GM12878 (cell line): ENCODE measurements at regions not wholly inside any gene's neighbourhood (a gene's known extent, or its start where the extent isn't known, plus 50 kb on each side); places are given as distances from the start of the nearest gene placed in this dataset.

Source experiments
- ATAC-seq: fragments of 200-7000 bp; cut with Tn5 transposase; 3 replicates; pipeline ENCODE4 v1.9.1; 2020; ENCODE audit warnings: mild to moderate bottlenecking, moderate library complexity
- BruUV-seq: library from RNA; stranded (reverse); fragments of 400-500 nt; replicated peaks from 2 replicates; lab custom pipeline; 2021; lab: Mats Ljungman, UMichigan
- CTCF ChIA-PET: fragments of 300-600 bp; sonication (Branson Sonifier 250); formaldehyde crosslinking; extraction: SDS; loops from one replicate; lab custom pipeline; 2021; ENCODE audit warnings: inconsistent platforms; lab: Yijun Ruan, JAX
- POLR2A ChIA-PET: fragments of 350-600 bp; formaldehyde crosslinking; extraction: SDS; loops from one replicate; lab custom pipeline; 2021; ENCODE audit warnings: inconsistent platforms; lab: Charles Lee
- RAD21 ChIA-PET: fragments of 300-600 bp; sonication (Branson Sonifier 250); formaldehyde crosslinking; loops from one replicate; lab custom pipeline; 2023; ENCODE audit warnings: antibody characterized with exemption; ENCODE audit not compliant: unreplicated experiment; lab: Charles Lee
- SMC1A ChIA-PET: fragments of 300-600 bp; sonication (Branson Sonifier 250); formaldehyde crosslinking; loops from one replicate; lab custom pipeline; 2023; ENCODE audit not compliant: unreplicated experiment, uncharacterized antibody; lab: Charles Lee
- DNase-seq: peaks from one replicate; pipeline ENCODE4 v3.0.0-alpha.2; 2011; ENCODE audit warnings: low read depth, low spot score
- FAIRE-seq: peaks from 3 replicates; lab custom pipeline; 2011; peaks lifted over from hg19 to GRCh38; lab: Jason Lieb, UNC
- H2AFZ ChIP-seq: 2 replicates; pipeline ENCODE4 v1.6.0; 2011; ENCODE audit warnings: low read depth, low read length, control low read depth; ENCODE audit not compliant: control insufficient read depth
- H3K27ac ChIP-seq: 2 replicates; pipeline ENCODE4 v1.5.1; 2011; ENCODE audit warnings: control low read depth; ENCODE audit not compliant: control insufficient read depth, insufficient read depth
- H3K27me3 ChIP-seq, 2 experiments: replicated peaks in 1 of 2; 2 replicates each; pipeline versions ENCODE4 v1.6.0 to v1.6.1; 2011; ENCODE audit warnings: low read length in 1 of 2; ENCODE audit not compliant: control insufficient read depth in 2 of 2, insufficient read depth in 2 of 2
- H3K36me3 ChIP-seq, 2 experiments: 2 replicates each; pipeline ENCODE4 v1.5.1; 2011; ENCODE audit warnings: low read length in 1 of 2; ENCODE audit not compliant: control insufficient read depth in 2 of 2, insufficient read depth in 2 of 2
- H3K4me1 ChIP-seq: 2 replicates; pipeline ENCODE4 v1.6.1; 2011; ENCODE audit warnings: mild to moderate bottlenecking, low read length, moderate library complexity, mixed read lengths; ENCODE audit not compliant: control insufficient read depth, insufficient read depth
- H3K4me2 ChIP-seq: 2 replicates; pipeline ENCODE4 v1.6.0; 2011; ENCODE audit warnings: control low read depth; ENCODE audit not compliant: control insufficient read depth, insufficient read depth
- H3K4me3 ChIP-seq: fragments of 200-600 bp; sonication (generic); 2 replicates; pipeline ENCODE4 v1.5.1; 2016
- H3K79me2 ChIP-seq: 2 replicates; pipeline ENCODE4 v1.6.0; 2011; ENCODE audit warnings: low read length; ENCODE audit not compliant: control insufficient read depth, insufficient read depth
- H3K9ac ChIP-seq: 2 replicates; pipeline ENCODE4 v1.8.0; 2011; ENCODE audit warnings: low read length, control low read depth, mixed read lengths; ENCODE audit not compliant: control insufficient read depth, insufficient read depth
- H3K9me3 ChIP-seq: replicated peaks from 3 replicates; pipeline ENCODE4 v1.5.1; 2011; ENCODE audit warnings: mild to moderate bottlenecking, low read length; ENCODE audit not compliant: control insufficient read depth, insufficient read depth
- H4K20me1 ChIP-seq: 2 replicates; pipeline ENCODE4 v1.6.0; 2011; ENCODE audit not compliant: control insufficient read depth, insufficient read depth
- SP1 ChIP-seq: IDR thresholded peaks from one replicate; pipeline ENCODE4 v1.6.1; 2011; ENCODE audit warnings: low read depth, low read length
- whole genome bisulfite sequencing: methylation state at CpG from one replicate; pipeline ENCODE4 v1.1.6; 2016; ENCODE audit warnings: low lambda C conversion rate; ENCODE audit not compliant: insufficient replicate concordance, insufficient coverage; ENCODE audit errors: missing lambda C conversion rate; 5-methylcytosine and 5-hydroxymethylcytosine counted together
- in situ Hi-C: fragments of 300-500 bp; cut with MboI; formaldehyde crosslinking; loops from 9 replicates; pipeline ENCODE4 v1.14.3; 2018; ENCODE audit warnings: mixed read lengths
- intact Hi-C: fragments of 100-400 bp; cut with micrococcal nuclease; formaldehyde crosslinking; loops from one replicate; pipeline ENCODE4 v1.14.2; 2022; ENCODE audit not compliant: unreplicated experiment
- TF ChIP-seq, protein P1 (sequence below): fragments of 450-650 bp; IDR thresholded peaks from 2 replicates; pipeline ENCODE4 v1.6.1; 2017; ENCODE audit warnings: antibody characterized with exemption, mild to moderate bottlenecking, moderate library complexity
- TF ChIP-seq, protein P2 (sequence below): IDR thresholded peaks from 2 replicates; pipeline ENCODE4 v1.6.1; 2012; ENCODE audit warnings: low read length, inconsistent platforms
- TF ChIP-seq, protein P3 (sequence below): fragments of 450-650 bp; IDR thresholded peaks from 2 replicates; pipeline ENCODE4 v1.6.1; 2017; ENCODE audit warnings: borderline replicate concordance

- intact Hi-C loops = no loop called here
- BruUV-seq = no TSS peak
Observed at GRCh38 chr4:169334335-169334734, 63.6 kb upstream of the SH3RF1 start.

More at GRCh38 chr4:169334335-169334734, 63.6 kb upstream of the SH3RF1 start:
- no peaks in the 10 kb centered on the region for H3K36me3 ChIP-seq
- WGBS = 65% methylated on average over 5 of the region's 5 CpGs
- no peak overlapping the region for H3K9ac ChIP-seq
- SMC1A ChIA-PET = interaction anchor here (1.2 to 1.7 kb wide), 2 partner anchors 29 to 85 kb away, joined by 3 to 4 read pairs; no protein-coding TSS in a partner anchor
- no peaks in the 10 kb centered on the region for H3K27me3 ChIP-seq
- TF ChIP-seq, protein P1, sequence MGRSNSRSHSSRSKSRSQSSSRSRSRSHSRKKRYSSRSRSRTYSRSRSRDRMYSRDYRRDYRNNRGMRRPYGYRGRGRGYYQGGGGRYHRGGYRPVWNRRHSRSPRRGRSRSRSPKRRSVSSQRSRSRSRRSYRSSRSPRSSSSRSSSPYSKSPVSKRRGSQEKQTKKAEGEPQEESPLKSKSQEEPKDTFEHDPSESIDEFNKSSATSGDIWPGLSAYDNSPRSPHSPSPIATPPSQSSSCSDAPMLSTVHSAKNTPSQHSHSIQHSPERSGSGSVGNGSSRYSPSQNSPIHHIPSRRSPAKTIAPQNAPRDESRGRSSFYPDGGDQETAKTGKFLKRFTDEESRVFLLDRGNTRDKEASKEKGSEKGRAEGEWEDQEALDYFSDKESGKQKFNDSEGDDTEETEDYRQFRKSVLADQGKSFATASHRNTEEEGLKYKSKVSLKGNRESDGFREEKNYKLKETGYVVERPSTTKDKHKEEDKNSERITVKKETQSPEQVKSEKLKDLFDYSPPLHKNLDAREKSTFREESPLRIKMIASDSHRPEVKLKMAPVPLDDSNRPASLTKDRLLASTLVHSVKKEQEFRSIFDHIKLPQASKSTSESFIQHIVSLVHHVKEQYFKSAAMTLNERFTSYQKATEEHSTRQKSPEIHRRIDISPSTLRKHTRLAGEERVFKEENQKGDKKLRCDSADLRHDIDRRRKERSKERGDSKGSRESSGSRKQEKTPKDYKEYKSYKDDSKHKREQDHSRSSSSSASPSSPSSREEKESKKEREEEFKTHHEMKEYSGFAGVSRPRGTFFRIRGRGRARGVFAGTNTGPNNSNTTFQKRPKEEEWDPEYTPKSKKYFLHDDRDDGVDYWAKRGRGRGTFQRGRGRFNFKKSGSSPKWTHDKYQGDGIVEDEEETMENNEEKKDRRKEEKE = no peak
- TF ChIP-seq, protein P2, sequence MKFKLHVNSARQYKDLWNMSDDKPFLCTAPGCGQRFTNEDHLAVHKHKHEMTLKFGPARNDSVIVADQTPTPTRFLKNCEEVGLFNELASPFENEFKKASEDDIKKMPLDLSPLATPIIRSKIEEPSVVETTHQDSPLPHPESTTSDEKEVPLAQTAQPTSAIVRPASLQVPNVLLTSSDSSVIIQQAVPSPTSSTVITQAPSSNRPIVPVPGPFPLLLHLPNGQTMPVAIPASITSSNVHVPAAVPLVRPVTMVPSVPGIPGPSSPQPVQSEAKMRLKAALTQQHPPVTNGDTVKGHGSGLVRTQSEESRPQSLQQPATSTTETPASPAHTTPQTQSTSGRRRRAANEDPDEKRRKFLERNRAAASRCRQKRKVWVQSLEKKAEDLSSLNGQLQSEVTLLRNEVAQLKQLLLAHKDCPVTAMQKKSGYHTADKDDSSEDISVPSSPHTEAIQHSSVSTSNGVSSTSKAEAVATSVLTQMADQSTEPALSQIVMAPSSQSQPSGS = no peak
- TF ChIP-seq, protein P3, sequence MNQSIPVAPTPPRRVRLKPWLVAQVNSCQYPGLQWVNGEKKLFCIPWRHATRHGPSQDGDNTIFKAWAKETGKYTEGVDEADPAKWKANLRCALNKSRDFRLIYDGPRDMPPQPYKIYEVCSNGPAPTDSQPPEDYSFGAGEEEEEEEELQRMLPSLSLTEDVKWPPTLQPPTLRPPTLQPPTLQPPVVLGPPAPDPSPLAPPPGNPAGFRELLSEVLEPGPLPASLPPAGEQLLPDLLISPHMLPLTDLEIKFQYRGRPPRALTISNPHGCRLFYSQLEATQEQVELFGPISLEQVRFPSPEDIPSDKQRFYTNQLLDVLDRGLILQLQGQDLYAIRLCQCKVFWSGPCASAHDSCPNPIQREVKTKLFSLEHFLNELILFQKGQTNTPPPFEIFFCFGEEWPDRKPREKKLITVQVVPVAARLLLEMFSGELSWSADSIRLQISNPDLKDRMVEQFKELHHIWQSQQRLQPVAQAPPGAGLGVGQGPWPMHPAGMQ = no peak
- no peak for TF ChIP-seq SP1
- H2AFZ ChIP-seq = no peak overlapping the region
- FAIRE-seq (no peak), ATAC-seq (no peak), DNase-seq (no peak)
- no peaks in the 10 kb centered on the region for H3K4me1 ChIP-seq
- H3K9me3 ChIP-seq = peaks cover 2% of the 10 kb centered on the region; the same call in 1 of the 3 replicates
- POLR2A ChIA-PET = no interaction called here
- no peak overlapping the region for H3K27ac ChIP-seq
- RAD21 ChIA-PET = no interaction called here
- no peaks in the 10 kb centered on the region for H4K20me1 ChIP-seq
- no peak overlapping the region for H3K4me2 ChIP-seq
- in situ Hi-C loops = no loop called here
- H3K4me3 ChIP-seq = no peak overlapping the region
- H3K79me2 ChIP-seq = no peaks in the 10 kb centered on the region
- CTCF ChIA-PET = interaction anchor here (0.7 kb wide), 1 partner anchor 19 kb away, joined by 3 read pairs; no protein-coding TSS in a partner anchor
